Stimulated activated CD8-positive, alpha-beta memory T cell treated with anti-CD3 and anti-CD28 coated beads, Interleukin-4, amount 100 ng/mL, for 1 hour (primary cell): ENCODE measurements at regions not wholly inside any gene's neighbourhood (a gene's known extent, or its start where the extent isn't known, plus 50 kb on each side); places are given as distances from the start of the nearest gene placed in this dataset.

Source experiments
- DNase-seq, 2 donors: peaks; one replicate each; pipeline ENCODE4 v3.0.0-alpha.2; 2020; ENCODE audit warnings: low read depth in 2 of 2, low spot score in 1 of 2

DNA sequence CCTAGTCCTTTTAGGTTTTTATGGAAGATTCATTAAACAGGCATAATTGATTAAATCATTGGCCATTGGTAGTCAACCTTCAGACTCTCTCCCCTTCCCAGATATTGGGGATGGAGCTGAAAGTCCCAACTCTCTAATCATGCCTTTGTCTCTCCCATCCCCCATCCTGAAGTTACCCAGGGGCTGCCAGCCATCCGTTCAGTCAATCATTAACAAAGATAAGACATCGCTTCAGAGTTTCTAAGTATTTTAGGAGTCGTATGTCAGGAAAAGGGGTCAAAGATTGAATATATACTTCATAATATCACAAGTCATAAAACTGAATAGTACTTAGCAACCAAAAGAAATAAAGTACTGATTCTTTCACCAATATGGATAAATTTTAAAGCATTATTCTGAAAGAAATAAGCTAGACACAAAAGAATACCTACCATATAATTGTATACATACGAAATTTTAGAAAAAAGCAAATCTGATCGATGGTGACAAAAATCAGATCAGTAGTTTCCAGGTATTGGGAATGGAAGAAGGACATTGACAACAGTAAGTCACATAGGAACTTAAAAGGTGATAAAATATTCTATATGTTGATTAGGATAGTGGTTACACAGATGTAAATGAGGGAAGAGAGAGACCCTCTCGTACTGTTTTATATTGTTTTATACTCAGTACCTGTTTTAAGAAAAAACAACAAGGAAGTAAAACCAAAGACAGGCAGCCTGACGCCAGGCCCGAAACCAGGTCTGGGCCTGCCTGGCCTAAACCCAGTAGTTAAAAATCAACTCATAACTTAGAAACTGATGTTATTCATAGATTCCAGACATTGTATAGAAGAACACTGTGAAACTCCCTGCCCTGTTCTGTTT, 414.4 kb downstream of the DAD1 start:
- DNase-seq, result no peak

DNA sequence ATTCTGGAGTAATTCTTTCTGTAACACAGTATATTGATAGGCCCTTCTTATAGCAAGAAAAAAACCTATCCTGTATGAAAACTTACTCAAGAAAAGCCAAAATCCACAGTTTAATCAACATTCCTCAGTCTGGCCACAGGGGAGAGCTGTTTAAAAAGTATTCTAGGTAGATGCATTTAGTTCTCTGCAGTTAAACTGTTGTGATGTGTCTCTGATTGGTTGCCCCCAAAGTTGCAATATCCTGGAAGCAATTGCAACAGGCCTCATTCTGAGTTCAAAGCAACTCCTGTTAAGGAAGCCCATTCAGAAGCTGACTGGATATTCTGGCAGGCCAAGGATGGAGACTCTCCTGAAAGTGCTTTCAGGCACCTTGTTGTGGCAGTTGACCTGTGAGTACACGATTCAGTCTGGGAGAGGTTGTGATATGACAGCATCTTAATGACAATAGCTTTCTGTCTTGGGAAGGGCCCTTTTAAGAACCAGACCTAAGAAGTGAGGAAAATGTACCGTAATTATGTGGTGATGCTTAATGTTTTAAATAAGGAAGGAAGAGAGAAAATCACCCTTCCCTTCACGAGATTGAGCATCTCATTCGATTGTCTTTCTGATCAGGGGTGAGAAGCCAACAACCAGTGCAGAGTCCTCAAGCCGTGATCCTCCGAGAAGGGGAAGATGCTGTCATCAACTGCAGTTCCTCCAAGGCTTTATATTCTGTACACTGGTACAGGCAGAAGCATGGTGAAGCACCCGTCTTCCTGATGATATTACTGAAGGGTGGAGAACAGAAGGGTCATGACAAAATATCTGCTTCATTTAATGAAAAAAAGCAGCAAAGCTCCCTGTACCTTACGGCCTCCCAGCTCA, 420.7 kb downstream of the DAD1 start:
- DNase-seq, result no peak

DNA sequence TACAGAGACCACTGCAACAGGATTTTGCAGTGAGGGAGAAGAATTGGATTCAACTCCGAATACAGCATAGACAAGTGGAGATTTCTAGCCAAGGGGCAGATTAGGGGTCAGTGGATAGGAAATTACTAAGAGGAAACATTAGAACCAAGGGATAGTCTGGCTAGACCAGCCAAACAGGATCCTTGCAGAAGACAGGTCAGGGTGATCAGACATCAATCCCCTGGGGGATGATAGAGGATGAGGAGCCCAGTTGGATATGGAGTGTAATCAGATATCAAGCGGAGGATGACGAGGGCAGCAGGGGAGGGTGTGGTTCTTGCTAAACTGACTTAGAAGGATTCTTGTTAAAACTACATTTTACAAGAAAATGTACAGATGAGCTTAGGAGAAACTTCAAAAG, 424.4 kb downstream of the DAD1 start:
- DNase-seq, result no peak

DNA sequence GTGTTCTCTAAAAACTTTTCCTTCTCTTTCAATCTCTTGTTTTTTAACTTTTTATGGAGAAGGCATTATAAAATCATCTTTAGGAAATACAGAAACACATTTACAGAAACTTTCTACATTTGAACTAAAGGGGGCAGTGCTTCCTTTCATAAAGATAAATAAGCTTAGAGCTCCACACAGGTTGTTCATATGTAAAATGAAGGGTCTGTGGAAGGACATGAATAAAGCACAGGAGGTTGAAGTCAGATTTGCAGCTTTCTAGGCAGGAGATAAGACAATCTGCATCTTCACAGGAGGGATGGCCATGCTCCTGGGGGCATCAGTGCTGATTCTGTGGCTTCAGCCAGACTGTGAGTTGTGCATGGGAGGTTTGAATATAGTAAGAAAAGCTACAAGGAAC, 426.0 kb downstream of the DAD1 start:
- DNase-seq, result no peak

DNA sequence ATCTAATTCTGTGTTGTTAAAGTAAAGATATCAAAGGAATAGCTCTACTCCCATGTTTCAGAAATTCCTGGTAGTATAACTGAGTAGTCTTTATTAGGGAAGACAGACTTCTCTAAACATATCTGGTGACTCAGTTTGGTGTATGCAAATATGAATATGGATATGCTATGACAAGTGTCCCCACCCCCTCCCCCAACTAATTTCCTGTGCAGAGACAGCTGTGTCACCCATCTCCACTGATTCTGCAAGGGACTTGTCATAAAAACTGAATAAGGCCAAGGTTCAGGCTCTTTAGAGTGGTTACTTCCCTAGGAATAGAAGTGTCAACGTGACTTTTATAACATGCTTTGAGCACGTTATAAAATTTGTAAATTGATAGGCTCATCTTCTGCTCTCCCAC, 429.1 kb downstream of the DAD1 start:
- DNase-seq, result no peak

DNA sequence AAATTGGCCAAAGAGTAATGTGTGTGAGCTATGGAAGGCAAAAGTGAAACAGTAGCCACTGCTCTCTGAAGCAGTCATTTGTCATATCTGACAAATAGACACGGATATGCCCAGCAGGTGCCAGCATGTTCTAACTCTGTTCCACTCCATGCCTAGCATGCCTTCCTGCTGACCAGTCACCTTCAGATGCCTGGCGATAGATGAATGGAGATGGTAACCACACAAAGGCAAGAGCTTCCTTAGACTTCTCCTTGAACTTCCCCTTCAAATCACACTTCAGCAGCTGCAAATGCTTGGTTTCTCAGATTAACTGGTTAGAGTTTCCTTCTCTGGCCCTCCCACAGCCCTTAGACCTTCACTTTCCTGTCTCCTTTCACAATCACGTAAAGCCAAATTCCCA, 429.9 kb downstream of the DAD1 start:
- DNase-seq, result no peak

DNA sequence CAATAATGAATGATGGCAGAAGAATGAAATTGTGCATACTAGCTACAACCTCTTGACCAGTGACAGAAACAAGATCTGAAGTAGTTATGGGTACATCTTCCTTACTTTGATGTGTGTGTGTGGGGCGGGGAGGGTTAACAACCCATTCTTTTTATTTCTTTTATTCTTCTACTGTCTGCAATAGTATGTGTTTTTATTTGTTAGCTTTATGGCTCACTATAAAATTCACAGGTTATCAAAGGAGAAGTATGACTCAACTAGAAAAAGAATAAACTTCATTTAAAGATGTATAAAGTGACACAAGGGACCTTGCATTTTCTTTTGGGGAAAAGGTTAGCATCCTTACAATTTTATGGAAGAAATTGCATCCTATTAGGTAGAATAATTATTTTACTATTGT, 430.5 kb downstream of the DAD1 start:
- DNase-seq, result no peak

DNA sequence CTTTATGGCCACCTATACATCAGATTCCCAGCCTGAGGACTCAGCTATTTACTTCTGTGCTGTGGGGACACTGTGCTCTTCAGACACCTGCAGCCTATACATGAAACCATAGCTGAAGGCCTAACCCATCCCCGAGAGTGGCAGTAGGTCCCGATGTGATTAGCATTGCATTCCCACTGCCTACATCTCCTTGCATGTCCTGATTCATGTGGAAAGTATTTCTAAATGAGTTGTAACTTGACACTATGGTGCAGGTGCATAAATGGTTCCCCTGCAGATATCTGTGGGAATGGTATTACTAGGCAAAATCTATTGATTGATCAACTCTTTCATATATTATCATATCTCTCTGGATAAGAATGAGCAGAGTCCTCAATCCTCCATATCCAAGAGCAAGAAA, 433.5 kb downstream of the DAD1 start:
- no peak for DNase-seq

DNA sequence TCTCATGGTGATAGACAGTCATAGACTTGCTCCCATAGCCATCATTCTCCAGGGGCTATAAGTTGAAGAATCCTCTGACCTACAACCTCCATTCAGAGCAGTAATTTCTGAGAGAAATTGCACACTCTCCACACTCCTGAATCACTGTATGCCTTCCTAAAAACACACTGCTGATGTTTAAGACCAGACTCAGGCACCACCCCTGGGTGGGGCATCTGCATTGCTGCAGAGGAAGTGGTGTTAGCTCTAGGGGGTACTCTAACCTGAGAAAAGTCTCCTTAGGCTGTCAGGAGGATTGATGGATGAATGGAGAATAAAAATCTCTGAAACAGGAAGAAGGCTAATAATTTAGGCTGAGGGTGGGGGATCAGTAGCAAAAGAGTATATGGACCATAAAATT, 436.1 kb downstream of the DAD1 start:
- DNase-seq, result no peak

DNA sequence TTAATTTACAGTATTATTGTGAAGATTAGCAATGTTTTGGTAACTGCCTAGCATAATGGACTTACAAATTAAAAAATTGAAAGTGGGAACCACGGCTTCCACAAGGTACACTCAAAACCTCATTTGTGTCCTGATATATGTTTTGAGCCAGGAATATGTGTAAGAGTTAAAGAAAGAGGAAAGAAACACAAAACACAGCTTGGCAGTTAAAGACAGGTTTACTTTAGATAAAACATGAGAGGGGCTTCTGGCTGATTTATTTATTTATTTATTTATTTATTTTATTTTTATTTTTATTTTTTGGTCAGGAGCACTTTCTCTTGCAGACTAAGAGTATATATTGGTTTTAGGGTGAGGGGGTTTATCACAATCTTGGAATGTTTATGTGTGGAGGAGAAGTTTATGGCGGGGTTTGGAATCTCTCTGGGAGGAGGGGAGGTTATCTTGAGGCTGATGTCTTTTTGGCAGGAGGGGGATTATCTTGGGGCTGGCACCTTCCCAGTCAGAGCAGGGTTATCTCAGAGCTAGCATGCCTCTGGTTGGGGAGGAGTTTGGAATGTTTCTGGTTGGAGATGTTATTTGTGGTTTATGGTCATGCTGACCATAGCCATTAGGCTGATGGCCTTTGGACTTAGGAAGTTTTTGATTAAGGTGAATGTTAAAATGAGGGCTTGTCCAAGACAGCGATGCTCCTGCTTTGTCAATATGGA, 436.7 kb downstream of the DAD1 start:
- DNase-seq, result no peak

DNA sequence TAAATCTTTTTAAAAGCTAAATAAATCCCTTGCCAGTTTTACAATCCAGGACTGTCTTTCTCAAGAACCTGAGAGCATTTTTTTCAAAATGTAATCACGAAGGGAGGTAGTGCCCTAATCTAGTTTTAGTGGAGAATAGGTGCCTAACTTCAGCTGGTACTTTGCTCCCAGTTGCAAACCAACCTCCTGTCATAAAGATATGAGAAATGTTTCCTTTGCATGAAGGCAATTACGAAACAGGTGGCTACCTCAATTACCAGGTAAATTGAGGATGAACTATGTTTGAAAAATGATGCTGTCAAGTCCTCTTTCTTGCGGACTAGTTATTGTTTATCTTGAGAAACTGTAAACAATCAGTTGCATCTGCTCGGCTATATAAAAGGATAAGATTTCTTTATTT, 437.9 kb downstream of the DAD1 start:
- DNase-seq, result no peak

DNA sequence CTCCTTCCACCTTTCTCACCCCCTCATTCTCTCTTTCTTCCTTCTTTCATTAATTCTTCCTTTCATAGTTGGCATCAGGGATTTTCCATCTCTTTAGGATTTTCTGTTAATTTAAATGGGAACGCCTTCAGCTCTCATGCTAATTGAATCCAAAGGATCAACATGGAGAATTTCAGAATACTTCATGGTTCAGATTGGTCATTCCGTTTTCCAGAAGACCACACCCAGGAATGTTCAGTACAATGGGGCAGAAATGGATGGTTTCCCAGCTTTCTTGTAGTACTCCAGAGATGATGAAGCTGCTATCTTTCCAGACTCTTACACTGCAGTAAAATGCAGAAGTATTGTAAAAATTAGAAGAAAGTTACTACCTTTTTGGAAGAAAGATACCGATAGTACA, 440.0 kb downstream of the DAD1 start:
- DNase-seq, result no peak

DNA sequence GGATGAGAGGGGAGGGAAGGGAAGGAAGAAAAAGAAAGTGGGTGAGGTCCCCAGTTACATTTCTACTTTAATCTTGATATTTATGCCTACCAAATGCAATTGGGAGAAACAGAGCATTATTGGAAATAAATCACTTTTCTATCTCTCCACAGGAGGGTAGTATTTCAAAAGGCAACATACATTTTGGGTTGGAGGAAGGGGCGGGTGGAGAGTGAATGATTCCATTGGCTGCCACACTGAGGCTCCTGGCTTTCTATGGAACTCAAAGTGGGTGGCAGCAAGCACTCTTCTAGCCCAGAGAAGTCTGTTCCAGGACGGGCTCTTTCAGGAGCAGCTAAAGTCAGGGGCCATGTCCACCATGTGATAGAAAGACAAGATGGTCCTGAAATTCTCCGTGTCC, 441.3 kb downstream of the DAD1 start:
- no peak for DNase-seq

DNA sequence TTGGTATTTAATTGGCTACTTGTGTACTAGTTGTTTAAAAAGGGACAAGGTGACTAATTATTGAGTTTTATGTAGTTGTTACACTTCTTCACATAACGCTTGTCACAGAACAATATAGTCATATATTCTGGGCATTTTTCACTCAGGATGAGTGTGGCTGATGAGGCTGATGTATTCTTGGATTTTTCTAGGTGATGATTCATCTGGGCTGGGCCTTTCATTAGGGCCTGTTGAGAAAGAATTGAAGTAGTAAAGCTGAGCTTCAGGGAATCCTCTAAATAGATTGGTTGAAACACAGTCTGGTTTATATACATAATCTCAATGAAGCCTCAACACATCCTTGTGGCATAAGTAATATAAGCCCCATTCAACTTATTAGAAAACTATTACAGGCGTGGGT, 445.7 kb downstream of the DAD1 start:
- no peak for DNase-seq

DNA sequence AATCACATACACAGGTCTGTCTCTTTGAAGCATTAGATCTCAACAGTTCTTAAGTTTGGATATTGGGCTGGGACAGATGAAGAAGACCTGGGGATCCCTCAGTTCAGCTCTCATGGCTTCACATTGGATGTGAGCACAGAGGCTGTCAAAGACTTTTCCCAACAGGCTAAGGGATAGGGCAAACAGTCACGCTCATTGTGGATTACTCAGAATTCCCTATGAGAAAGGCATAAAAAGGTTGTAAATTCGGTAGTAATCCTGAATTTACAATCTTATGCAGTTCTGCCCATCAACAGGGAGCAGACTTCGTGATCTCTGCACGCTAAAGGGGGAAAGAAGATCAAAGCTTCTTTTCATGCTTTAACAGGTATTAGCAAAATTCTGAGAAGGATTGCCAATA, 448.4 kb downstream of the DAD1 start:
- DNase-seq, result no peak

DNA sequence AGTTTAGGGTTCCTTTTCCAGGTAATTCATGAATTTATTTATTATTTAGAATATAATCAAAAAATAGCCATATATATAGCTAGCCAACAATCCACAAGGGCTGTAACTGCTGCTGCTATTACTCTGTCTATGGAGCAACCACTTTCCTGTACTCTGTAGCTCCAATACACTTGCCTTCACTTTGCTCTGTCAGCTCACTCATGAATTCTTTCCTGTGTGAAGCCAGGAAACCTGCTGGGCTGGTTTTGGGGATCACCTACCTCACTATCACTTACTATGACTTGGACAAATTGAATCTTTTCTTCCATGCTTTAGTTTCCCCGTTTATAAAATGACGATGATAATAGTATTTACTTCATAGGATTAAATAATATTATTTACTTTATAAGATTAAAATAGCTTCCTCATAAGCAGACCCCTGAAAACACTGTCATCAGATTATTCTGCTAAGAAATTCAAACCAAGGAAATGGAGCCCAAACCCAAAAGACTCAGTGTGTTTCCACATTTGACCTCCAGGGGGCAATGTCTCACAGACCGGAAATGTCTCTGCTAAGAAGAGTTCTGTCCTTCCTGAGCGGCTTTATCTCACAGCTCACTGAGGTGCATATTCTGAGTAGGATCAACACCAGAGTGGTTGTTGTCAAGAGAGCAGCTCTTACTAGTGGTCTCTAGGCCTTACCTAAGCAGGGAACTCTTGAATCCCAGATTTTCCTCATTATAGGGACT, 457.1 kb downstream of the DAD1 start:
- no peak for DNase-seq

DNA sequence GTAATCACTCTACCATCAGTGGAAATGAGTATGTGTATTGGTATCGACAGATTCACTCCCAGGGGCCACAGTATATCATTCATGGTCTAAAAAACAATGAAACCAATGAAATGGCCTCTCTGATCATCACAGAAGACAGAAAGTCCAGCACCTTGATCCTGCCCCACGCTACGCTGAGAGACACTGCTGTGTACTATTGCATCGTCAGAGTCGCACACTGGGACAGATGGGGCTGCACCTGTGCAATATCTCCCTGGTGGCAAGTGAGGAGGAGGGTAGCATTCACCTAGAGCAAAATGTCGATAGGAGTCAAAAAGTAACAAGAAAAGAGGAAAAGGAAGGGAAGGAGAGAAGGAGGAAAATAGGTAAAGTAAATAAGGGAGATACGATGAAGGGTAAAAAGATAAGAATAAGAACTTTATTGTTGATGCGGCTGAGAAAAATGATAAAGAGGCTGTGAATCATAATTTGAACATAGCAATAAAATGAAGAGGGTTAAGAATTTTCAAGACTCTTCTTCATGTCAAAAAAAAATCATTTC, 450.5 kb upstream of the OR4E1 start:
- DNase-seq, result no peak

DNA sequence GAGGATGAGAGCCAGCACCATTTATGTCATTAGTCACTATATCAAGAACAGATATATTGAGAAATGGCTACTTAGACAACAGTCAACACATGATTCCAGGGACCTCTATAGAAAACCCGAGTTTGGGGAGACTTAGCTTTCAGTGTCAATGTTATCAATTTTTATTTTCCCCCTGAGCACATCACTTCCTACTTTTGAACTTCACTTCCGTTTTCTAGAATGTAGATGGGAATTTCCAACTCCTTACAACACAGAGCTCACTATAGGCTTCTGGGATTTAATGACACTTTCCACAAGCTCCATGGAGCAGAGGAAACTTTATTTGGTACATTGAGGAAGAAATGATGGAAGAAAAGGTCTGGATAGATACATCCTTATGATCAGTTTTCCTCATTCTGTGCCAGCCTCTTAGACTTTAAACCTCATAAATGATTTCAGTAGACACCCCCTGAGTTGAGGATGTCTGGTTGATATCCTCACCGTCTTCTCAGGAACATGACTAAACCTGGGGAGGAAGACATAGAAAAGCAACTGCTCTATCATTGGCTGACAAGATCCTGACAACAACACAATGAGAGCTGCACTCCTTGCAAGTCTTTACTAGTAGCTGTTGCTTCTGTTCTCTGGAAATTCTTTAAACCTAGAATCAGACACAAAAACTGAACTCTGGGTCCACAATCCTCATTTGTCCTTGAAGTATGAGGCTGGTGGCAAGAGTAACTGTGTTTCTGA, 449.4 kb upstream of the OR4E1 start:
- no peak for DNase-seq

DNA sequence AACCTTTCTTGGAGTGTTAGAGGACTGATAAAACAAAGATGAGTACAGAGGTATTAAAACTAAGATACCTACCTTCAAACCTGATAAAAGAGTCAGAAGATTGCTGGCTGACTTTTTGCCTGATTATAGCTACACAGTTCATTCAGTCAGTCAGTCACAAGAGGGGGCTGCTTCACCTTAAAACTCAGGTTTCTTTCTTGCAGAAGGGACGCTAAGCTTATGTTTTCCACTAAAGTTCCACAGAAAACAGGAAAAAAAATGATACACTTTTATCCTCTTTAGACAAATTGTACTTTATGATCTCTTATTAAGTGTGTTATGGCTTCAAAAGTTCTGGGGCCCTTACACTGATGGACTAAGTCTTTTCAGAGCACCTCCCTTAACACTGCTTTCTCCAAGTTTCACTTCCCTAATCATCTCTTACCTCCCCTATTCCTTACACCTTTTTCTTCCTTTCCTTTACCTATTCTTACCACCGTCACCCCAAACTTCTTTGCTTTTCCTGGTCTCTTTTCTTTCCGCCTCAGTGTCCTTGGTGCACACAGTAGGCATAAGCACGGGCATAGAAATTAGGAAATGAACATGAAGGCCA, 448.7 kb upstream of the OR4E1 start:
- DNase-seq, result no peak
